GM19023 (cell line): ENCODE measurements at regions not wholly inside any gene's neighbourhood (a gene's known extent, or its start where the extent isn't known, plus 50 kb on each side); places are given as distances from the start of the nearest gene placed in this dataset.
"Not testable (repeated sequence)": the region's sequence is repeated elsewhere in the genome, so short reads cannot be mapped to it uniquely, and the experiment has no call there.

Source experiments
- ATAC-seq: cut with Tn5 transposase; IDR thresholded peaks from one replicate; pipeline ENCODE4 v1.9.1; 2021; ENCODE audit warnings: mild to moderate bottlenecking, moderate library complexity; ENCODE audit not compliant: unreplicated experiment

DNA sequence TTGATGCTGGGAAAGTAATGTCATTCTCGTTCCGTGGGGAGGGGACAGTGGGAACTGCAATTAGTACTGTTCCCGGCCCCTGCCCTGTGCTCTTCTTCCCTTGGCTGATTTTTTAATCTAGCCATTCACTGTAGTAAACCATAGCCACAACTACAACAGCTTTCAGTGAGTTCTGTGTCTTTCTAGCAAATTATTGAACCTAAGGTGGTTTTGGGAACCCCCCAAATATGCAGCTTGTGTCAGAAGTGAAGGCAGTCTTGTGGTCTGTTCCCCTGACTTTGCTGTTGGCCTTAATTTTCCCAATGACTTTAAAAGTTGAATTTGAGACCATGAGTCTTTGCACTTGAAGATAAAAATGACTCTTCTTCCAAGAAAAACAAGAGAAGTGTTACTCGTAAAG lies 114.3 kb upstream of the ETV6 start:
- ATAC-seq: no peak

- ATAC-seq: no peak
Observed at GRCh38 chr12:11539156-11539555, 110.3 kb upstream of the ETV6 start.

DNA sequence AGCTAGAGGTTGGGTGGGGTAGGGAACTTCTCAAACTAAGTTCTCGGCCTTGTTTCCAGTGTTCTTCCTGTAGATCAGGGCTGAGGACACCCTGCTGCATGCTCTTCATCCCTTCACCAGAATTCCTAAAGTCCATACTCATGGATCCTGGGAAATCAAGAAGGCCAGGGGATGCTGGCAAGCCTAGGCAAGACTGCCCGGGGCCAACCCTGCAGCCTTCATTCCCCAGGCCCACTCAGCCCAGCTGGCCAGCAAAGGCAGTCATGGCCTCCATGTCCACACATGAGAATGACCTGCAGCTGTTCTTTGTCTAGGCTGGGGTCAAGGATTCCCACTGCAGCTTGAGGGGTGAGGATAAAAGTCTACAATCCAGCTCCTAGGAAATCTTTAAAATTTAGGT lies 109.3 kb upstream of the ETV6 start:
- no peak for ATAC-seq

- no peak for ATAC-seq
Observed at GRCh38 chr12:11540615-11541310, 108.7 kb upstream of the ETV6 start.

DNA sequence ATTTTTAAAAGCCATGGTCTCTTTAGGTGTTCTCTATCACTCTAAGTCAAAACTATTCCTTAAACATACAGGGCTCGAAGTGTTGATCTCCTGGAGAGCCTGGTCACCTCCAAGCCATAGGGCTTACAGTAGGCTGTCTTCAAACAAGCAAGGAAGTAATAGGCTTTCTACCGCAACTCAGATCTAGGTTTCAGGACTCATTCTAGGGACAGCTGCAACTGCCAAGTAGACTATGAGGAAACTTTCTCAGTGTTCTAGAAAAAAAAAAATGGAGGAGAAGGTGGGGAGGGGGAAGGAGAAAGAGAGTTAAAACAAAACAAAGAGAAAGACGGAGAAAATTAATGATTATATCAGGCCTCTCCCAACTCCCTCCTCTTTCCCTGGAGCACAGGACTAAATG lies 106.9 kb upstream of the ETV6 start:
- no peak for ATAC-seq

- no peak for ATAC-seq
Observed at GRCh38 chr12:11543457-11544158, 105.9 kb upstream of the ETV6 start.

DNA sequence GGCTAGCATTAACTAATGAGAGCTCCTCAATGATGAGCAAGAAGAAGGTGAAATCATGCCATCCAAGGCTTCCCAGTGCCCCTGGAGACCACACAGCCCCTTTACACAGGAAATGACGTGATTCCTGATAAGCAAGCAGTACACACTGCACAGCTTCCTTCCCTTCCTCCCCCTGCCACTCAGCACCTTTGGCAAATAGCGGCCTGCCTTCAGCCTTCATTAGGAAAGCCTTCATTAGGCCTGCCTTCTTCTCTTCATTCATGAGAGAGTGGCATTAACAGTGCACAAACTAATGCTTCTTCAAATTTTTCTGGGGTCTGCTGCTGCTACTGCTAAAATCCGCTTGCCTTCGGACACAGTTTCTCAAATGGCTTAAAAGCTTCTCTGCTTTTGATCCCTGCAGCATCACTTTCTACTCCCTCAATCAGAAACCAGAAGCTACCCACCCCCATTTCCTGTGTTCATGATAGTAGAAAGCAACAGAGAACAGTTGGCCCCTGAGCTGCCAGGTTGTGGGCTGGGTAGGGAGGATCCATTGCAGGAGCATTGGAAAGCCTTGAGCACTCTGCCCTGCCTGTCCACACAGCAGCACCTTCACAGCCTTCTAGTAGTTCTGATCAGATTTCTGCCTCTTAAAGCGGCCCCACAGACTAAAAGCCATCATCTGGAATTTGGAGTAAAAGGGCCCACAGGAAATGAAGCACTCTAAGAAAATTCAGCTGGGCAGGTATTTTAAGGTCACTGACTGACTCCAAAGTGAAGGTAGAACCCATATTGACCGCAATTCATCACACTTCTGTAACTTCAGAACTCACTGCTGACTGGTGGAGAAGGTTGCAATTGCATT lies 103.8 kb upstream of the ETV6 start:
- ATAC-seq: peak; percentile 69

DNA sequence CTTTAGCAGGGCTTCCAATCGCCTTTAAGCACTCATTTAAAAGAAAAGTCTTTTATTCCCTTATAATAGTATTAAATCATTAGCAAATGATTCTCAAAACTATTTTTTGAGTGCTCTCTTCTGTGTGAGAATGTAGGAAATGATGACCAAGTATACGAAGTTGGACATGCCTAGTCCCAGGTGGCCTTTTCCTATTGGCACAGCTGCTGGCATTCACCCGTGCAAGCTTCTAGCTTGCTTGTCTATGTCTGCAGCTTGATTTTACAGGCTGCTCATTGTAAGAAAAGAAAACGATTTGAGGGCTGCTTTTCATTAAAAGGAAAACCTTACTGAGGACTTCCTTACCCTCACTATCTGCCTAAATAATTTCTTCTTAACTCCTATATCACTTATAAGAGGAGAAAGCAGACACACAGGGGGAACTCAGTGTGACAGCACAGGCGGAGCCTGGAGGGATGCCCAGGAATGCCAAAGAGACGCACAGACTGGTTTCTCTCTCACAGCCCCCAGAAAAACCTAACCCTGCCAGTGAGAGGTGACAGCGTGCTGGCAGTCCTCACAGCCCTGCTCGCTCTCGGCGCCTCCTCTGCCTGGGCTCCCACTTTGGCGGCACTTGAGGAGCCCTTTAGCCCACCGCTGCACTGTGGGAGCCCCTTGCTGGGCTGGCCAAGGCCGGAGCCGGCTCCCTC lies 102.7 kb upstream of the ETV6 start:
- not testable (repeated sequence) for ATAC-seq

DNA sequence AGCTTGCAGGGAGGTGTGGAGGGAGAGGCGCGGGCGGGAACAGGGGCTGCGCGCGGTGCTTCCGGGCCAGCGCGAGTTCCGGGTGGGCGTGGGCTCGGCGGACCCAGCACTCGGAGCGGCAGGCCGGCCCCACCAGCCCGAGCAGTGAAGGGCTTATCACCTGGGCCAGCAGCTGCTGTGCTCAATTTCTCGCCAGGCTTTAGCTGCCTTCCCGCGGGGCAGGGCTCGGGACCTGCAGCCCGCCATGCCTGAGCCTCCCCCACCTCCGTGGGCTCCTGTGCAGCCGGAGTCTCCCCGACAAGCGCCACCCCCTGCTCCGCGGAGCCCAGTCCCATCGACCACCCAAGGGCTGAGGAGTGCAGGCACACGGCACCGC lies 102.2 kb upstream of the ETV6 start:
- not testable (repeated sequence) for ATAC-seq

- ATAC-seq: no peak
Observed at GRCh38 chr12:11549119-11549518, 100.4 kb upstream of the ETV6 start.

- ATAC-seq: no peak
Observed at GRCh38 chr12:11553871-11554533, 95.5 kb upstream of the ETV6 start.

DNA sequence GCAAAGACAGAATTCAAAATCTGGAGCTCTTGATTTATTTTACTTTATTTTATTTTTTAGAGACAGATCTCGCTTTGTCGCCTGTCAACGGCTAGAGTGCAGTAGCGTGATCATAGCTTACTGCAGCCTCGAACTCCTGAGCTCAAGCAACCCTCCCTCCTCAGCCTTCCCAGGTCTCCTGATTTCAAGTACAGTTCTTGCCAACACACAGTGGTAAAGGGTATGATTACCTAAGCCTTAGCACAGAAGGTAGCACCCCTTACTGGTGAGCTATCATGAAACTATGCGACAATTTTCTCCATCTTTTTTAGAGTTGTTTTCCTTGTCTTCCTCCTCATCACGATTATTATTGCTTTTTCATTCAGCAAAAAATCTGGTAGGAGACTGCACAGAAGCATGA lies 94.3 kb upstream of the ETV6 start:
- ATAC-seq: no peak

- no peak for ATAC-seq
Observed at GRCh38 chr12:11555743-11556625, 93.5 kb upstream of the ETV6 start.

GRCh38 chr12:11556682-11557081 lies 92.8 kb upstream of the ETV6 start:
- no peak for ATAC-seq

DNA sequence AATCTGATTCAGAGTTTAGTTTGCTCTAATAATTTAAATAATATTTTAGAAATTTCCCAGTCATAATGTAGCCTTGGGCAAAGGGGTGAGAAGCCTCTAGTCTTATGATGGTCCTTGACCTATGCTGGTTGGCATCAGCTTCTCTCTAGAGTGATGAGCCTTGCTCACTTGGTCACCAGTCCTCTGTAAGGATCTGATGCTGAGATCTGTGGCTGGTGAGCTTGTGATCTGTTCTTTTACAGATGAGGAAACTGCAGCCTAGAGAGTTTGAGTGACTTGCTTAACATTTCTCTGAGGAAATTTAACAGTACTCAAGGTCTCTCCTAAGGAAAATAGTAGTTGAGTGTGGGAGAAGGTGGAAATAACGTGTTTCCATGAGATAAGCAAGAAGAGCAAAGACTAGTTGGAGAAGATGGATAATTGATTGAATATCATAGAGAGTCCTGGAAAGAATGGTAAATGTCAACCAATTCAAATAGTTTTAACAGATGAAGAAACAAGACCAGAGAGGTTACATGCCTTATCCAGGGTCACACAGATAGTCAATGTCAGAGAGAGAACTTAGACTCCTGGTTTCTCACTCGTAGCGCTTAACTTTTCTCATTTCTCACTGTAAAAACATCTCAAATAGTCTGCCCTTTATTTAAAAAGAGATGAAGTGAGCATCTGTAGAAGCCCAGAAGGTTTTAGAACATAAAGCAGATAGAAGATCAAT lies 89.7 kb upstream of the ETV6 start:
- no peak for ATAC-seq

DNA sequence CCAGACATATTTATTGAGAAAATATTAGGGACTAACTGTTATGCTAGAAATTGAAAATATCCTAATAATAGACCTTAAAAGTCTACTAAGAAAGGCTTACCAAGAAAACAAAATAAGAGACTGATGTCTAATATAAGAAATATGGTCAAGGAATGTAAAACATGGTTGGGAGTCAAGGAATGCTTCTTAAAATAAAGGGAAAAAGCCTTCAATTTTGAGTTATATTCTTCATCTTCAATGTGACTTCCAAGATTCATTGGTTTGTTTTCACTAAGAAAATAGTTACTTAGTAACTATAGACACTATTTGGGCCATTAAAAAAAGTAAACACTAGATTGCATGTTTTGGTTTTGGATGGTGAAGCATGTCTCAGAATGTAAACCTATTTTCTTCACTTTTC lies 88.1 kb upstream of the ETV6 start:
- ATAC-seq: no peak

GRCh38 chr12:11563785-11564739 lies 85.4 kb upstream of the ETV6 start:
- no peak for ATAC-seq
